ENCODE measurements at regions not wholly inside any gene's neighbourhood (a gene's known extent, or its start where the extent isn't known, plus 50 kb on each side); places are given as distances from the start of the nearest gene placed in this dataset.

DNA sequence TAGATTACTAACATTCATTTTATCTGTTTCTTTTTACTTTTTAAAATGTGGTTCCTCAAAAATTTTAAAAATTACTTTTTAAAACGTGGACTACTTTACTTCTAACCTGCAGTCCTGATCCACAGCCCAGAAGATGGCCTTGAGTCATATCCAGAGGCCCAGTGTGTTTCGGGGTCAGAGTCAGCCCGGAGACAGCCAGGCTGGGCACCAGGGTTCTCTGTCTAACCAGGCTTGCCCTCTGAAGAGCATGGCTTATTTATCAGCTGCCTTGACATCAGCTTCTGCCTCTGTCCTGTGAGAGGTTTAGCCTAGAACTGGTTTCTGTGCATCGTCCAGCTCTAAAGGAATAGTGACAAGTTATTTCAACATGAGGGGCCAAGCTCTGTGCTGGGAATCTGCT, 332.0 kb downstream of the FGF9 start:
- TF ChIP-seq, protein P1, sequence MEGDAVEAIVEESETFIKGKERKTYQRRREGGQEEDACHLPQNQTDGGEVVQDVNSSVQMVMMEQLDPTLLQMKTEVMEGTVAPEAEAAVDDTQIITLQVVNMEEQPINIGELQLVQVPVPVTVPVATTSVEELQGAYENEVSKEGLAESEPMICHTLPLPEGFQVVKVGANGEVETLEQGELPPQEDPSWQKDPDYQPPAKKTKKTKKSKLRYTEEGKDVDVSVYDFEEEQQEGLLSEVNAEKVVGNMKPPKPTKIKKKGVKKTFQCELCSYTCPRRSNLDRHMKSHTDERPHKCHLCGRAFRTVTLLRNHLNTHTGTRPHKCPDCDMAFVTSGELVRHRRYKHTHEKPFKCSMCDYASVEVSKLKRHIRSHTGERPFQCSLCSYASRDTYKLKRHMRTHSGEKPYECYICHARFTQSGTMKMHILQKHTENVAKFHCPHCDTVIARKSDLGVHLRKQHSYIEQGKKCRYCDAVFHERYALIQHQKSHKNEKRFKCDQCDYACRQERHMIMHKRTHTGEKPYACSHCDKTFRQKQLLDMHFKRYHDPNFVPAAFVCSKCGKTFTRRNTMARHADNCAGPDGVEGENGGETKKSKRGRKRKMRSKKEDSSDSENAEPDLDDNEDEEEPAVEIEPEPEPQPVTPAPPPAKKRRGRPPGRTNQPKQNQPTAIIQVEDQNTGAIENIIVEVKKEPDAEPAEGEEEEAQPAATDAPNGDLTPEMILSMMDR (IDR thresholded peaks at IDR 0.05; ENCODE audit: poor library complexity, severe bottlenecking): no peak
- no peak overlapping the region for H3K27ac ChIP-seq (ENCODE audit: poor library complexity, severe bottlenecking)
- ATAC-seq (ENCODE audit: low read depth) (no peak), DNase-seq (ENCODE audit: low spot score) (no peak)
- no peak overlapping the region for H3K4me3 ChIP-seq (ENCODE audit: severe bottlenecking)
- H3K9me3 ChIP-seq (ENCODE audit: severe bottlenecking): no peaks in the 10 kb centered on the region
- H3K27me3 ChIP-seq (ENCODE audit: insufficient read depth, poor library complexity, severe bottlenecking): no peaks in the 10 kb centered on the region
- H3K4me1 ChIP-seq (ENCODE audit: insufficient read depth, poor library complexity, severe bottlenecking): no peaks in the 10 kb centered on the region
- no peaks in the 10 kb centered on the region for H3K36me3 ChIP-seq (ENCODE audit: low read depth)

GRCh38 chr13:22009500-22009899, 338.6 kb downstream of the FGF9 start:
- ATAC-seq (ENCODE audit: low read depth) (no peak), DNase-seq (ENCODE audit: low spot score) (no peak)
- Histone ChIP-seq H3K9me3 (ENCODE audit: severe bottlenecking) (no peaks in the 10 kb centered on the region), H3K27ac (ENCODE audit: poor library complexity, severe bottlenecking) (no peak overlapping the region), H3K27me3 (ENCODE audit: insufficient read depth, poor library complexity, severe bottlenecking) (no peaks in the 10 kb centered on the region), H3K4me3 (ENCODE audit: severe bottlenecking) (no peak overlapping the region), H3K36me3 (ENCODE audit: low read depth) (no peaks in the 10 kb centered on the region), H3K4me1 (ENCODE audit: insufficient read depth, poor library complexity, severe bottlenecking) (no peaks in the 10 kb centered on the region)
- TF ChIP-seq, protein P1 (IDR thresholded peaks at IDR 0.05; ENCODE audit: poor library complexity, severe bottlenecking): no peak

GRCh38 chr13:22009937-22010336, 339.1 kb downstream of the FGF9 start:
- TF ChIP-seq, protein P1 (IDR thresholded peaks at IDR 0.05; ENCODE audit: poor library complexity, severe bottlenecking): no peak
- H3K27me3 ChIP-seq (ENCODE audit: insufficient read depth, poor library complexity, severe bottlenecking): no peaks in the 10 kb centered on the region
- DNase-seq (ENCODE audit: low spot score) (no peak), ATAC-seq (ENCODE audit: low read depth) (no peak)
- no peak overlapping the region for H3K27ac ChIP-seq (ENCODE audit: poor library complexity, severe bottlenecking)
- H3K4me3 ChIP-seq (ENCODE audit: severe bottlenecking): no peak overlapping the region
- H3K4me1 ChIP-seq (ENCODE audit: insufficient read depth, poor library complexity, severe bottlenecking): no peaks in the 10 kb centered on the region
- H3K36me3 ChIP-seq (ENCODE audit: low read depth): no peaks in the 10 kb centered on the region
- no peaks in the 10 kb centered on the region for H3K9me3 ChIP-seq (ENCODE audit: severe bottlenecking)

DNA sequence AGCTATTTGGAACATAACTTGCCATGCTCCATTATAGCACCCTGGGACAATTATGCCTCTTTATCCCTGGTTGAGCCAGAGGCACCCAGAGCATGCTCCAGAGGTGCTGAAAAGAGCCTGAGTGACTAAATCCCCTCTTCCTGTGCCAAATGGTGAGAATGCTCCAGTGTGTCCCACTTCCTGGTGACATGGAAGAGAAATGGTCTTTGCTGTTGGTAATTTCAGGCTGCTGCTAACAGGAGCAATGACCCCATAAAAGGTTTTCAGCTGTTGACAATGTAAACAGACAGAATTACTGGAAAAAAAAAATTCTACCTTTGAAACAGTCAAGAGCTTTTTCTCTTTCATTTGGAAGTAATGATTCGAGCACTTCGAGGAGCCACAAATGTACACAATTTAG, 341.8 kb downstream of the FGF9 start:
- Histone ChIP-seq H3K27ac (ENCODE audit: poor library complexity, severe bottlenecking) (no peak overlapping the region), H3K36me3 (ENCODE audit: low read depth) (no peaks in the 10 kb centered on the region), H3K27me3 (ENCODE audit: insufficient read depth, poor library complexity, severe bottlenecking) (no peaks in the 10 kb centered on the region), H3K4me3 (ENCODE audit: severe bottlenecking) (no peak overlapping the region), H3K9me3 (ENCODE audit: severe bottlenecking) (no peaks in the 10 kb centered on the region), H3K4me1 (ENCODE audit: insufficient read depth, poor library complexity, severe bottlenecking) (no peaks in the 10 kb centered on the region)
- DNase-seq (ENCODE audit: low spot score) (no peak), ATAC-seq (ENCODE audit: low read depth) (no peak)
- TF ChIP-seq, protein P1 (IDR thresholded peaks at IDR 0.05; ENCODE audit: poor library complexity, severe bottlenecking): no peak

DNA sequence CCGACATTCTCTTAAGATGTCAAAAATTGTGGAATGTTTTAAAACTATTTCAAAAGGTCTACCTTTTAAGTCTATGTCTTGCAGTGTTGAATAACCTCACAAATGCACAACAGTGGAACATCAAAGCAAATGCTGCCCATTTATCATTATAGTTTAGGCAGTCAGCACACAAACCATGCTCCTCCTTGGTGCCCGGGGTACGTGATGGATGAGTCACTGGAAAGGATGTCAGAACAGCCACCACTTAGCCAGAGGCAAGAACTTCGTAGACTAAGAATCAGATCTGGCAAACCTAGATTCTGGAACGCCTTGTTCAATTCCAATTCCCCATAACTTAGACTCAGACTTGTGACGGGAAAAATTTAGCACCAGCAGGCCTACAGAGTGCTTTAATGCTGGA, 343.6 kb downstream of the FGF9 start:
- Histone ChIP-seq H3K4me1 (ENCODE audit: insufficient read depth, poor library complexity, severe bottlenecking) (no peaks in the 10 kb centered on the region), H3K27me3 (ENCODE audit: insufficient read depth, poor library complexity, severe bottlenecking) (no peaks in the 10 kb centered on the region), H3K9me3 (ENCODE audit: severe bottlenecking) (no peaks in the 10 kb centered on the region), H3K36me3 (ENCODE audit: low read depth) (no peaks in the 10 kb centered on the region), H3K4me3 (ENCODE audit: severe bottlenecking) (no peak overlapping the region), H3K27ac (ENCODE audit: poor library complexity, severe bottlenecking) (no peak overlapping the region)
- ATAC-seq (ENCODE audit: low read depth) (peak; percentile 73), DNase-seq (ENCODE audit: low spot score) (no peak)
- TF ChIP-seq, protein P1 (IDR thresholded peaks at IDR 0.05; ENCODE audit: poor library complexity, severe bottlenecking): no peak
